RWPE2 (cell line): ENCODE measurements at regions not wholly inside any gene's neighbourhood (a gene's known extent, or its start where the extent isn't known, plus 50 kb on each side); places are given as distances from the start of the nearest gene placed in this dataset.

Experiments used
- ATAC-seq: fragments of 200-7000 bp; cut with Tn5 transposase; 3 replicates; pipeline ENCODE4 v1.9.1; 2021; ENCODE audit warnings: low read depth
- DNase-seq: peaks from one replicate; pipeline ENCODE4 v3.0.0-alpha.2; 2020; ENCODE audit warnings: low spot score
- H3K27ac ChIP-seq: fragments of 450-650 bp; 2 replicates; pipeline ENCODE4 v1.5.1; 2017; ENCODE audit warnings: mild to moderate bottlenecking; ENCODE audit not compliant: poor library complexity, severe bottlenecking
- H3K27me3 ChIP-seq: fragments of 250-450 bp; sonication (Bioruptor Pico); 2 replicates; pipeline ENCODE4 v1.5.1; 2021; ENCODE audit warnings: mild to moderate bottlenecking, moderate library complexity; ENCODE audit not compliant: insufficient read depth, poor library complexity, severe bottlenecking
- H3K36me3 ChIP-seq: fragments of 250-450 bp; sonication (Bioruptor Pico); 2 replicates; pipeline ENCODE4 v1.5.1; 2020; ENCODE audit warnings: low read depth, mild to moderate bottlenecking, moderate library complexity
- H3K4me1 ChIP-seq: fragments of 250-450 bp; sonication (Bioruptor Pico); 2 replicates; pipeline ENCODE4 v1.5.1; 2021; ENCODE audit warnings: mild to moderate bottlenecking, moderate library complexity; ENCODE audit not compliant: insufficient read depth, poor library complexity, severe bottlenecking
- H3K4me3 ChIP-seq: fragments of 250-450 bp; sonication (Bioruptor Pico); 2 replicates; pipeline ENCODE4 v1.5.1; 2021; ENCODE audit warnings: mild to moderate bottlenecking, moderate library complexity; ENCODE audit not compliant: severe bottlenecking
- H3K9me3 ChIP-seq: fragments of 250-450 bp; sonication (Bioruptor Pico); 2 replicates; pipeline ENCODE4 v1.5.1; 2021; ENCODE audit warnings: mild to moderate bottlenecking, moderate library complexity; ENCODE audit not compliant: severe bottlenecking
- CTCF ChIP-seq: fragments of 450-650 bp; IDR thresholded peaks from one replicate; pipeline ENCODE4 v1.5.1; 2017; ENCODE audit warnings: mild to moderate bottlenecking, moderate library complexity; ENCODE audit not compliant: poor library complexity, severe bottlenecking

- Histone ChIP-seq H3K4me3 (no peak overlapping the region), H3K27me3 (peaks cover 3% of the 10 kb centered on the region), H3K9me3 (no peaks in the 10 kb centered on the region), H3K27ac (no peak overlapping the region), H3K36me3 (no peaks in the 10 kb centered on the region), H3K4me1 (no peaks in the 10 kb centered on the region)
- ATAC-seq (no peak), DNase-seq (no peak)
- TF ChIP-seq CTCF: no peak
These were observed 814.4 kb downstream of the CDH11 start for GRCh38 chr16:64307431-64307830.

DNA sequence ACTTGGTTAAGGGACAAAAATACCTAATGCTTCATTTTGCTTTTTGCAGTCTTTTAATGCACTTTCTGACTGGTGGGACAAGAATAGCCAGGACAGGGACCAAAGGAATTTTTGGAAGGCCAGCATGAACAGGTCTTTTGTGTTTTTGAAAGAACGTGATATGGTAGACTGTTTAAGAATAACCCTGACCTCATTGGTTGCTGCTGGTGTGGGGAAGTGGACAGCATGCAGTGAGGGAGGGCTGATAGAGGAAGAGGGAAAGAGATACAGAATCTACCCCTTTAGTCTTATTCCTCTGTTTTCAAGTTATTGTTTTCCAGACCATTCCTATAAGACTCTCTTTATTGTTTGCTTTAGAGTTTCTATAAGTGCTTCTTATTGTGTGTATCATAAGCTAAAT is 816.2 kb downstream of the CDH11 start:
- Histone ChIP-seq H3K27me3 (peaks cover 3% of the 10 kb centered on the region), H3K27ac (no peak overlapping the region)
- no peak for ATAC-seq

GRCh38 chr16:64304951-64305350 is 816.9 kb downstream of the CDH11 start:
- Histone ChIP-seq H3K9me3 (no peaks in the 10 kb centered on the region), H3K4me1 (no peaks in the 10 kb centered on the region), H3K36me3 (no peaks in the 10 kb centered on the region), H3K27me3 (peaks cover 3% of the 10 kb centered on the region), H3K27ac (no peak overlapping the region), H3K4me3 (no peak overlapping the region)
- TF ChIP-seq CTCF: no peak
- ATAC-seq (no peak), DNase-seq (no peak)

More for the DNA sequence above, 816.2 kb downstream of the CDH11 start:
- no peak overlapping the region for H3K4me3 ChIP-seq
- no peak for DNase-seq
- no peak for TF ChIP-seq CTCF
- no peaks in the 10 kb centered on the region for H3K36me3 ChIP-seq
- no peaks in the 10 kb centered on the region for H3K4me1 ChIP-seq
- H3K9me3 ChIP-seq: no peaks in the 10 kb centered on the region

DNA sequence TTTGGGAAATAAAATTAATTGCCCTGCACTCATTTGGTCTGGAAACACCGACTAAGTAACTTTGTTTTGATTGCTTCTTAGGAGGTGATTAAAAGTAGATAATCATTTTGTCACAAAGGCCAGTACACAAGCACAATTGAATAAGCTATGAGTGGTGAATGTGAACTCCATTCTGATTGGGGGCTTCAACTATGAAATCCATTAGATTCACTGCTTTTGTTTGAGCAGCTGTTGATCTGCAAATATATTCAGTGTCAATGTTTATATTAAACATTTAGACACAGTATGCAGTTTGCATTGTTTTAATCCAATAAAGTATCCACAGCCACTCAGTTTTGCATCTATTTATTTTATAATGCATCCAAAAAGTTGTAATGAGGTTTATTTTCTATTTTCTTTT is 817.5 kb downstream of the CDH11 start:
- Histone ChIP-seq H3K4me3 (no peak overlapping the region), H3K27me3 (peaks cover 3% of the 10 kb centered on the region), H3K9me3 (no peaks in the 10 kb centered on the region), H3K4me1 (no peaks in the 10 kb centered on the region), H3K27ac (no peak overlapping the region), H3K36me3 (no peaks in the 10 kb centered on the region)
- DNase-seq (no peak), ATAC-seq (no peak)
- no peak for TF ChIP-seq CTCF

GRCh38 chr16:64297863-64298600 is 823.8 kb downstream of the CDH11 start:
- Histone ChIP-seq H3K36me3 (no peaks in the 10 kb centered on the region), H3K4me1 (no peaks in the 10 kb centered on the region), H3K27me3 (no peaks in the 10 kb centered on the region), H3K9me3 (no peaks in the 10 kb centered on the region), H3K4me3 (no peak overlapping the region), H3K27ac (no peak overlapping the region)
- TF ChIP-seq CTCF: no peak
- DNase-seq (no peak), ATAC-seq (no peak)
